ENCODE measurements at regions not wholly inside any gene's neighbourhood (a gene's known extent, or its start where the extent isn't known, plus 50 kb on each side); places are given as distances from the start of the nearest gene placed in this dataset.

GRCh38 chr9:110140276-110140675 is 67.7 kb downstream of the C9orf152 start:
- H3K27ac Mint-ChIP-seq, result no peak overlapping the region
- no peaks in the 10 kb centered on the region for H3K9me3 Mint-ChIP-seq
- H3K4me3 Mint-ChIP-seq, result no peak overlapping the region
- TF ChIP-seq CTCF (IDR thresholded peaks at IDR 0.05; ENCODE audit: unreplicated experiment), result no peak
- H3K36me3 Mint-ChIP-seq, result peaks cover 32% of the 10 kb centered on the region
- peaks cover 9% of the 10 kb centered on the region for H3K4me1 Mint-ChIP-seq
- no peaks in the 10 kb centered on the region for H3K27me3 Mint-ChIP-seq (ENCODE audit: low read depth)
- DNase-seq (ENCODE audit: low spot score in 2 of 2, unreplicated experiment in 2 of 2), result no peak

GRCh38 chr9:110141227-110141793 is 66.6 kb downstream of the C9orf152 start:
- Mint-ChIP-seq H3K36me3 (peaks cover 30% of the 10 kb centered on the region), H3K27ac (peak overlapping the region; percentile 76), H3K4me3 (no peak overlapping the region), H3K9me3 (no peaks in the 10 kb centered on the region), H3K4me1 (peaks cover 9% of the 10 kb centered on the region), H3K27me3 (ENCODE audit: low read depth) (no peaks in the 10 kb centered on the region)
- TF ChIP-seq CTCF (IDR thresholded peaks at IDR 0.05; ENCODE audit: unreplicated experiment), result no peak
- DNase-seq (ENCODE audit: low spot score in 2 of 2, unreplicated experiment in 2 of 2), result no peak

GRCh38 chr9:110142253-110142652 is 65.7 kb downstream of the C9orf152 start:
- Mint-ChIP-seq H3K27ac (no peak overlapping the region), H3K9me3 (no peaks in the 10 kb centered on the region), H3K27me3 (ENCODE audit: low read depth) (no peaks in the 10 kb centered on the region), H3K4me3 (no peak overlapping the region), H3K36me3 (peaks cover 24% of the 10 kb centered on the region), H3K4me1 (peaks cover 9% of the 10 kb centered on the region)
- DNase-seq (ENCODE audit: low spot score in 2 of 2, unreplicated experiment in 2 of 2), result no peak
- no peak for TF ChIP-seq CTCF (IDR thresholded peaks at IDR 0.05; ENCODE audit: unreplicated experiment)

GRCh38 chr9:110142868-110143481 is 65.0 kb downstream of the C9orf152 start:
- Mint-ChIP-seq H3K4me1 (peaks cover 9% of the 10 kb centered on the region), H3K36me3 (peaks cover 19% of the 10 kb centered on the region), H3K9me3 (no peaks in the 10 kb centered on the region), H3K4me3 (no peak overlapping the region), H3K27ac (no peak overlapping the region), H3K27me3 (ENCODE audit: low read depth) (no peaks in the 10 kb centered on the region)
- TF ChIP-seq CTCF (IDR thresholded peaks at IDR 0.05; ENCODE audit: unreplicated experiment), result no peak
- DNase-seq (ENCODE audit: low spot score in 2 of 2, unreplicated experiment in 2 of 2), result no peak

- H3K4me1 Mint-ChIP-seq, result peaks cover 9% of the 10 kb centered on the region
- no peak for DNase-seq (ENCODE audit: low spot score in 2 of 2, unreplicated experiment in 2 of 2)
- TF ChIP-seq CTCF (IDR thresholded peaks at IDR 0.05; ENCODE audit: unreplicated experiment), result no peak
- H3K27me3 Mint-ChIP-seq (ENCODE audit: low read depth), result no peaks in the 10 kb centered on the region
- peaks cover 16% of the 10 kb centered on the region for H3K36me3 Mint-ChIP-seq
- H3K4me3 Mint-ChIP-seq, result no peak overlapping the region
- no peaks in the 10 kb centered on the region for H3K9me3 Mint-ChIP-seq
- H3K27ac Mint-ChIP-seq, result no peak overlapping the region
Measured at GRCh38 chr9:110143485-110143884, 64.5 kb downstream of the C9orf152 start.

Measured in mesothelial cell of epicardium (in vitro differentiated cells).